Retinal pigment epithelial cell (primary cell): ENCODE measurements at regions not wholly inside any gene's neighbourhood (a gene's known extent, or its start where the extent isn't known, plus 50 kb on each side); places are given as distances from the start of the nearest gene placed in this dataset.

ENCODE experiments used
- DNase-seq: peaks from one replicate; pipeline ENCODE4 v3.0.0-alpha.2; 2010; ENCODE audit warnings: low read depth
- H3K4me3 ChIP-seq: 2 replicates; pipeline ENCODE4 v1.5.1; 2011; ENCODE audit warnings: mild to moderate bottlenecking, low read length, control low read depth, moderate library complexity
- TF ChIP-seq, protein P1 (sequence below): conservative IDR thresholded peaks from 2 replicates; pipeline ENCODE4 v1.5.1; 2011; ENCODE audit warnings: low read depth, low read length, control low read depth, inconsistent platforms

GRCh38 chr13:23947893-23948292, 50.6 kb upstream of the C1QTNF9B start:
- DNase-seq: no peak
- TF ChIP-seq, protein P1, sequence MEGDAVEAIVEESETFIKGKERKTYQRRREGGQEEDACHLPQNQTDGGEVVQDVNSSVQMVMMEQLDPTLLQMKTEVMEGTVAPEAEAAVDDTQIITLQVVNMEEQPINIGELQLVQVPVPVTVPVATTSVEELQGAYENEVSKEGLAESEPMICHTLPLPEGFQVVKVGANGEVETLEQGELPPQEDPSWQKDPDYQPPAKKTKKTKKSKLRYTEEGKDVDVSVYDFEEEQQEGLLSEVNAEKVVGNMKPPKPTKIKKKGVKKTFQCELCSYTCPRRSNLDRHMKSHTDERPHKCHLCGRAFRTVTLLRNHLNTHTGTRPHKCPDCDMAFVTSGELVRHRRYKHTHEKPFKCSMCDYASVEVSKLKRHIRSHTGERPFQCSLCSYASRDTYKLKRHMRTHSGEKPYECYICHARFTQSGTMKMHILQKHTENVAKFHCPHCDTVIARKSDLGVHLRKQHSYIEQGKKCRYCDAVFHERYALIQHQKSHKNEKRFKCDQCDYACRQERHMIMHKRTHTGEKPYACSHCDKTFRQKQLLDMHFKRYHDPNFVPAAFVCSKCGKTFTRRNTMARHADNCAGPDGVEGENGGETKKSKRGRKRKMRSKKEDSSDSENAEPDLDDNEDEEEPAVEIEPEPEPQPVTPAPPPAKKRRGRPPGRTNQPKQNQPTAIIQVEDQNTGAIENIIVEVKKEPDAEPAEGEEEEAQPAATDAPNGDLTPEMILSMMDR: no peak
- no peak overlapping the region for H3K4me3 ChIP-seq

- DNase-seq: no peak
- no peak overlapping the region for H3K4me3 ChIP-seq
- TF ChIP-seq, protein P1: no peak
These were observed 51.9 kb upstream of the C1QTNF9B start for GRCh38 chr13:23949200-23949599.

DNA sequence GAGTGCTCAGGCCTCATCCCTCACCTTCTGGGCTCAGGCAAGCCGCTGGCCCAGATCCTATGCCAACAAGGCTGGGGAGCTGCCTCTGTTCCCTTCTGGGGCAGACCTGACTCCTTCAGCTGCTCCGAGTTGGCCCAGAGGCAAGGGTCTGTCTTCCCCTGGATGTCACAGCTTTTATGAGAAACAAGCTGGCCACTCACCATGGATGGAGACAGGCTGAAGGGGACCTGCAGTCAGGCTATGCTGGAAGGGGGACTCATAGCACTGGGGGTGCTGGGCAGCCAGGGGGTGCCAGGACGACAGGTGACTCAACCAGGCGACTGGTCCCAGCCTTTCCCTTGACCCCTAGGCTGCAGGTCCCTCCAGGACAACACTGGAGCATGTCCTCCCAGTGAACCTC, 52.4 kb upstream of the C1QTNF9B start:
- no peak overlapping the region for H3K4me3 ChIP-seq
- no peak for DNase-seq
- TF ChIP-seq, protein P1: no peak

GRCh38 chr13:23950736-23951510, 53.6 kb upstream of the C1QTNF9B start:
- TF ChIP-seq, protein P1: peak; percentile 27
- H3K4me3 ChIP-seq: no peak overlapping the region
- no peak for DNase-seq

DNA sequence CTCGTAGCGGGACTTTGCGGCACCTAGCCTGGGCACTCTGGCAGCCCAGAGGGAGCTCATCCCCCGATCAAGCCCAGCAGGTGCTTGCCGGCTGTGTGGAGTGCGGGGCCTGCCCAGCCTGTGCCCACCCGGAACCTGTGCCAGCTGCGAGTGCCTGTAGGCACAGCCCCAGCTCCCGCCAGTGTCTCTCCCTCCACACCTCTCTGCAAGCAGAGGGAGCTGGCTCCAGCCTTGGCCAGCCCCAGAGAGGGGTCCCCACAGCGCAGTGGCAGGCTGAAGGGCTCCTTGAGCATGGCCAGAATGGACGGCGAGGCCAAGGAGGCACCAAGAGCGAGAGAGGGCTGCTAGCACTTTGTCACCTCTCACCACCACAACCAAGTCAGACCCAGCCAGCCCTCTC, 55.5 kb upstream of the C1QTNF9B start:
- no peak for DNase-seq
- H3K4me3 ChIP-seq: no peak overlapping the region
- TF ChIP-seq, protein P1: no peak

GRCh38 chr13:23953860-23954512, 56.7 kb upstream of the C1QTNF9B start:
- H3K4me3 ChIP-seq: no peak overlapping the region
- TF ChIP-seq, protein P1: no peak

DNA sequence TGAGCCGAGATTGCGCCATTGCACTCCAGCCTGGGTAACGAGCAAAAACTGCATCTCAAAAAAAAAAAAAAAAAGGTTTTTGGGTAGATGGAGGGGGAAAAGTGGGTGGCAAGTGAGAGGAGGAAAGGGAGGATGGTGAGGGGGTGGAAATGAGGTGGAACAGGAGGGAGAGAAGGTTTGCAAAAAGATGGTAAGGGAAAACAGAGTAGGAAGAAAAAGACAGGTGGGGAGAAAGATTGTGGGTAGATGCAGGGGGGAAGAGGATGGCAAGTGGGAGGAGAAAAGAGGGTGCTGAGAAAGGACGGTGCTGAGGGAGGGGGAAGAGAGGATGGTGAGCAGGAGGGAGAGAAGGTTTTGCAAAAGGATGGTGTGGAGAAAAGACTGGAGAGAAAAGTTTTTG, 57.8 kb upstream of the C1QTNF9B start:
- no peak for DNase-seq
- no peak overlapping the region for H3K4me3 ChIP-seq
- TF ChIP-seq, protein P1: no peak

More at GRCh38 chr13:23953860-23954512, 56.7 kb upstream of the C1QTNF9B start:
- DNase-seq: no peak
